ENCODE measurements at regions not wholly inside any gene's neighbourhood (a gene's known extent, or its start where the extent isn't known, plus 50 kb on each side); places are given as distances from the start of the nearest gene placed in this dataset.

DNA sequence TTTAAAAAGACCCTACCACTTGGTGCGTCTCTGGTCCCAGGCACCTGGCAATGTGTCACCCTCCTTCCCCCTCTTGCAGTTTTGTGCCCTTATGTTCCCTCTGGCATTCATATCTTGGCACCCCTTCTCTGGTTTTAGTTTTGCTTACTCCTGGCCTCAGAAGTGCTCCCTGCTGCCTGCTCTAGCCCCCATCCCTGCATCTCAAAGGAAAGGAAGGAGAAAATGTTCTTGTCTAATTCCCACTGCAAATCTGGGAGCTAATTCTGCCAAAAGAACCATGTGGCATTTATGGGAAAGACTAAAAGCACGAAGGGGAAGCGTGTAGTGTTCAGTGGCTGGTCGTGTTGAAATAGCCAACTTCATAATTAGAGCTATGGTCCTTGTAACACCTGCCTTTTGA is 340.1 kb upstream of the RPS6KA3 start:
- H3K27me3 ChIP-seq = no peaks in the 10 kb centered on the region
- H3K27ac ChIP-seq = no peak overlapping the region
- no peaks in the 10 kb centered on the region for H3K36me3 ChIP-seq
- DNase-seq (ENCODE audit: extremely low spot score in 2 of 2) = no peak
- TF ChIP-seq POLR2A (IDR thresholded peaks at IDR 0.05) = no peak
- TF ChIP-seq, protein P1, sequence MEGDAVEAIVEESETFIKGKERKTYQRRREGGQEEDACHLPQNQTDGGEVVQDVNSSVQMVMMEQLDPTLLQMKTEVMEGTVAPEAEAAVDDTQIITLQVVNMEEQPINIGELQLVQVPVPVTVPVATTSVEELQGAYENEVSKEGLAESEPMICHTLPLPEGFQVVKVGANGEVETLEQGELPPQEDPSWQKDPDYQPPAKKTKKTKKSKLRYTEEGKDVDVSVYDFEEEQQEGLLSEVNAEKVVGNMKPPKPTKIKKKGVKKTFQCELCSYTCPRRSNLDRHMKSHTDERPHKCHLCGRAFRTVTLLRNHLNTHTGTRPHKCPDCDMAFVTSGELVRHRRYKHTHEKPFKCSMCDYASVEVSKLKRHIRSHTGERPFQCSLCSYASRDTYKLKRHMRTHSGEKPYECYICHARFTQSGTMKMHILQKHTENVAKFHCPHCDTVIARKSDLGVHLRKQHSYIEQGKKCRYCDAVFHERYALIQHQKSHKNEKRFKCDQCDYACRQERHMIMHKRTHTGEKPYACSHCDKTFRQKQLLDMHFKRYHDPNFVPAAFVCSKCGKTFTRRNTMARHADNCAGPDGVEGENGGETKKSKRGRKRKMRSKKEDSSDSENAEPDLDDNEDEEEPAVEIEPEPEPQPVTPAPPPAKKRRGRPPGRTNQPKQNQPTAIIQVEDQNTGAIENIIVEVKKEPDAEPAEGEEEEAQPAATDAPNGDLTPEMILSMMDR (IDR thresholded peaks at IDR 0.05) = no peak
- no peak for TF ChIP-seq POLR2AphosphoS5 (IDR thresholded peaks at IDR 0.05; ENCODE audit: insufficient read depth in 1 of 2, low read depth in 1 of 2)
- no peaks in the 10 kb centered on the region for H3K9me3 ChIP-seq
- no peaks in the 10 kb centered on the region for H3K4me1 ChIP-seq
- intact Hi-C loops (cut with DNase I) = no loop called here
- no peak overlapping the region for H3K4me3 ChIP-seq

DNA sequence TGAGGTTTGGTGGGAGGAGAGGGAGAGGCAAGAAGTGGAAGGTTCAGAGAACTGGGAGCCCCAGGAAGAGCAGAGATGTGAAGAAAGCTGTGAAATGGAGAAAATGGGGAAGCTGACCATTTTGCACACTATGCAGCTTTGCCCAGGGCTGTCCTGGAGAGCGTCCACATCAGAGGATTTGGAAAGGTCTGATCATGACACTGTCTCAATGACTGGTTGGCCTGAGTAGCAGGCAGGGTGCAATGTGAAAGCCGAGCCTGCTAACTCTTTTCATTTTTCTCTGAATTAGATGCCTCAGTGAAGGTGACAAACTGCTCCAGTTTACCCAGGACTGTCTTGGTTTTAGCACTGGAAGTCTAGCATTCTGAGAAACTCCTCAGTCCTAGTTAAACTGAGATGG is 330.1 kb upstream of the RPS6KA3 start:
- DNase-seq (ENCODE audit: extremely low spot score in 2 of 2) = no peak
- Histone ChIP-seq H3K27me3 (no peaks in the 10 kb centered on the region), H3K4me3 (no peak overlapping the region), H3K27ac (no peak overlapping the region), H3K36me3 (no peaks in the 10 kb centered on the region), H3K9me3 (no peaks in the 10 kb centered on the region), H3K4me1 (no peaks in the 10 kb centered on the region)
- no peak for TF ChIP-seq POLR2AphosphoS5 (IDR thresholded peaks at IDR 0.05; ENCODE audit: insufficient read depth in 1 of 2, low read depth in 1 of 2)
- intact Hi-C loops (cut with DNase I) = no loop called here

DNA sequence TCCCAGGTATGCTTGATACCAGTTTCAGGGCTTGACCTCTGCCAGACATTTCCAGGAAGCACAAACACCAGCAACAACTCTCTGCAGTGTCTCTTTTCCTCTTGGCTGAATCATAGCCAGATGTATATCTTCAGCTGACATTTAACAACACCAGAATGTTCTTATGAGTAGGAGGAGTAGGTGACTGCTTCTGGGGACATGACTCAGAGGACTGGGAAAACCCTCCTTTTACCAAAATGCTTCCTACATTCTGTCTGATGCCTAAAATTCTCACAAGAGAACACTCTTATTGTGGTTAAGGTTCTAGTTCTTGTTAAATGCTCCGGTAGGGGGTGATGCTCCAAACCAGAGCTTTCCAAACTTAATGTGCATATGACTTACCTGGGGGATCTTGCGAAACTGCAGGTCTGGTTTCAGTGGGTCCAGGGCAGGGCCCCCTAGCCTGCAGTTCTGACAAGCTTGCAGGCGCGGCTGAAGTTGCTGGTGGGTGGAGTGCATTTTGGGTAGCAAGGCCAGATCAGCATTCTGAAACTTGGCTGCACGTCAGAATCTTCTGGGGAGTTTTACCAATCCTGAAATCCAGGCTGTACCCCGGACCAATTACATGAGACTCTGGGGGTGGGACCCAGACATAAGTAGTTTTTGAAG is 329.3 kb upstream of the RPS6KA3 start:
- TF ChIP-seq, protein P1 (IDR thresholded peaks at IDR 0.05) = no peak
- TF ChIP-seq POLR2AphosphoS5 (IDR thresholded peaks at IDR 0.05; ENCODE audit: insufficient read depth in 1 of 2, low read depth in 1 of 2) (no peak), POLR2A (IDR thresholded peaks at IDR 0.05) (no peak)
- Histone ChIP-seq H3K27ac (no peak overlapping the region), H3K36me3 (no peaks in the 10 kb centered on the region), H3K27me3 (no peaks in the 10 kb centered on the region), H3K4me3 (no peak overlapping the region), H3K4me1 (no peaks in the 10 kb centered on the region), H3K9me3 (no peaks in the 10 kb centered on the region)
- intact Hi-C loops (cut with DNase I) = no loop called here
- no peak for DNase-seq (ENCODE audit: extremely low spot score in 2 of 2)

DNA sequence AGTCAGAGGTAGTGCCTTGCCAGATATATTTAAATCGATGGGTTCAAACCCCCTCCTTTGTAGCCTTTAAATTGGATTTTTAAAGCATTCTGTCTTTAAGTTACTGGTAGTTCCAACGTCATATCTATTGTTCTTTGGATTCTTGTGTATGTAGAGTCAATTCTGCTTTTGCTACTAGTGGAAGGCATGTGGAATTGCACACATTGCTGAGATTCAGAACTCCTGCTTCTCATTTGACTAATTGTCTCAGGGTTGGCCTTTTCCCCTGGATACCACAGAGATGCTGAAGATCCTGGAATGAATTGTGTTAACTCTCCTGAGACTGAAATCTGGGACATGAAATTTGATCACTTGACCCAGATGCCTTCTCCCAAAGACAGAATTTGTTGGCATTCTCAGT is 328.3 kb upstream of the RPS6KA3 start:
- intact Hi-C loops (cut with DNase I) = no loop called here
- Histone ChIP-seq H3K36me3 (no peaks in the 10 kb centered on the region), H3K4me3 (no peak overlapping the region), H3K4me1 (no peaks in the 10 kb centered on the region), H3K9me3 (no peaks in the 10 kb centered on the region), H3K27me3 (no peaks in the 10 kb centered on the region), H3K27ac (no peak overlapping the region)
- TF ChIP-seq, protein P1 (IDR thresholded peaks at IDR 0.05) = no peak
- no peak for TF ChIP-seq POLR2AphosphoS5 (IDR thresholded peaks at IDR 0.05; ENCODE audit: insufficient read depth in 1 of 2, low read depth in 1 of 2)
- no peak for TF ChIP-seq POLR2A (IDR thresholded peaks at IDR 0.05)
- DNase-seq (ENCODE audit: extremely low spot score in 2 of 2) = no peak

DNA sequence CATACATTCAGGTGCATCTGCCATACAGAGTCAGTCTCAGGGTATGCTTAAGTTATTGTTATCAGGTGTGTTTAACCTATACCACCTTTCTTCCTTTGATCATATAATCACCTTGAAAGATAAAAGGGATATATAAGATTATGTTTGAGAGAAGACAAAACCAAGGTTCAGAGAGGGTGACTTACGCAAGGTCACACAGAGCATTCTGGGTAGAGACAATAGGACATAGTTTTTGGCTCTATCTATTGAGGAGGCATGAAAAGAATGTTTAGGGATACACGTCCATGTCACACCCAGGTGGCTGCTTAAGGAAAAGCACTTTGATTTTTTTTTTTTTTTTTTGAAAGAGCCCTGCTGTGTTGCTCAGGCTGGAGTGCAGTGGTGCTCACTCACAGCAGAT is 327.1 kb upstream of the RPS6KA3 start:
- TF ChIP-seq, protein P1 (IDR thresholded peaks at IDR 0.05) = no peak
- TF ChIP-seq POLR2AphosphoS5 (IDR thresholded peaks at IDR 0.05; ENCODE audit: insufficient read depth in 1 of 2, low read depth in 1 of 2) (no peak), POLR2A (IDR thresholded peaks at IDR 0.05) (no peak)
- intact Hi-C loops (cut with DNase I) = no loop called here
- H3K4me1 ChIP-seq = no peaks in the 10 kb centered on the region
- H3K27ac ChIP-seq = no peak overlapping the region
- H3K9me3 ChIP-seq = no peaks in the 10 kb centered on the region
- H3K36me3 ChIP-seq = no peaks in the 10 kb centered on the region
- DNase-seq (ENCODE audit: extremely low spot score in 2 of 2) = no peak
- no peaks in the 10 kb centered on the region for H3K27me3 ChIP-seq
- no peak overlapping the region for H3K4me3 ChIP-seq
